ENCODE measurements at regions not wholly inside any gene's neighbourhood (a gene's known extent, or its start where the extent isn't known, plus 50 kb on each side); places are given as distances from the start of the nearest gene placed in this dataset.

GRCh38 chr6:5833120-5833519 is 173.6 kb downstream of the NRN1 start:
- TF ChIP-seq EZH2 (IDR thresholded peaks at IDR 0.05; ENCODE audit: low read length, missing control alignments): no peak
- no peak for TF ChIP-seq CTCF (conservative IDR thresholded peaks at IDR 0.05 in 1 of 2, IDR thresholded peaks at IDR 0.05 in 1 of 2; ENCODE audit: low read depth in 1 of 2, low read length in 2 of 2)

All from fibroblast of lung (primary cell).